ENCODE measurements at regions not wholly inside any gene's neighbourhood (a gene's known extent, or its start where the extent isn't known, plus 50 kb on each side); places are given as distances from the start of the nearest gene placed in this dataset.

GRCh38 chr2:88253997-88254396, 83.9 kb downstream of the THNSL2 start:
- H3K9ac ChIP-seq (ENCODE audit: low read length) = no peak overlapping the region
- H3K9me2 ChIP-seq (ENCODE audit: low read depth, low read length) = no peaks in the 10 kb centered on the region
- no peak overlapping the region for H2AFZ ChIP-seq (ENCODE audit: low read length)
- no peaks in the 10 kb centered on the region for H3K4me1 ChIP-seq (ENCODE audit: insufficient read depth, low read length, severe bottlenecking)
- H3K36me3 ChIP-seq (ENCODE audit: insufficient read depth, low read length) = no peaks in the 10 kb centered on the region
- no peaks in the 10 kb centered on the region for H3K27me3 ChIP-seq (ENCODE audit: insufficient read depth, low read length)
- no peak overlapping the region for H3K4me2 ChIP-seq (ENCODE audit: low read length)
- H3K4me3 ChIP-seq (ENCODE audit: low read depth, low read length, poor library complexity, severe bottlenecking) = no peak overlapping the region
- no peaks in the 10 kb centered on the region for H3K9me3 ChIP-seq (ENCODE audit: low read length)
- H3K79me2 ChIP-seq (ENCODE audit: insufficient read depth, low read length) = no peaks in the 10 kb centered on the region
- TF ChIP-seq EZH2 (IDR thresholded peaks at IDR 0.05; ENCODE audit: borderline replicate concordance, low read length) (no peak), CTCF (IDR thresholded peaks at IDR 0.05; ENCODE audit: low read length) (no peak)
- H3F3A ChIP-seq (ENCODE audit: insufficient read depth, low read length) = no peaks in the 10 kb centered on the region
- no peaks in the 10 kb centered on the region for H4K20me1 ChIP-seq (ENCODE audit: insufficient read depth, low read length)
- H3K27ac ChIP-seq (ENCODE audit: low read depth, low read length, poor library complexity, severe bottlenecking) = no peak overlapping the region

- H3K9me2 ChIP-seq (ENCODE audit: low read depth, low read length) = no peaks in the 10 kb centered on the region
- H3K27me3 ChIP-seq (ENCODE audit: insufficient read depth, low read length) = no peaks in the 10 kb centered on the region
- no peak overlapping the region for H3K4me2 ChIP-seq (ENCODE audit: low read length)
- H3K9ac ChIP-seq (ENCODE audit: low read length) = no peak overlapping the region
- H3K36me3 ChIP-seq (ENCODE audit: insufficient read depth, low read length) = no peaks in the 10 kb centered on the region
- H3F3A ChIP-seq (ENCODE audit: insufficient read depth, low read length) = no peaks in the 10 kb centered on the region
- H4K20me1 ChIP-seq (ENCODE audit: insufficient read depth, low read length) = no peaks in the 10 kb centered on the region
- H3K4me3 ChIP-seq (ENCODE audit: low read depth, low read length, poor library complexity, severe bottlenecking) = no peak overlapping the region
- no peaks in the 10 kb centered on the region for H3K4me1 ChIP-seq (ENCODE audit: insufficient read depth, low read length, severe bottlenecking)
- H3K9me3 ChIP-seq (ENCODE audit: low read length) = no peaks in the 10 kb centered on the region
- no peak overlapping the region for H3K27ac ChIP-seq (ENCODE audit: low read depth, low read length, poor library complexity, severe bottlenecking)
- no peaks in the 10 kb centered on the region for H3K79me2 ChIP-seq (ENCODE audit: insufficient read depth, low read length)
- TF ChIP-seq CTCF (IDR thresholded peaks at IDR 0.05; ENCODE audit: low read length) (no peak), EZH2 (IDR thresholded peaks at IDR 0.05; ENCODE audit: borderline replicate concordance, low read length) (no peak)
- no peak overlapping the region for H2AFZ ChIP-seq (ENCODE audit: low read length)
These were observed 83.2 kb downstream of the THNSL2 start for GRCh38 chr2:88253375-88253774.

GRCh38 chr2:88252646-88253045, 82.5 kb downstream of the THNSL2 start:
- H3K4me3 ChIP-seq (ENCODE audit: low read depth, low read length, poor library complexity, severe bottlenecking) = no peak overlapping the region
- no peaks in the 10 kb centered on the region for H3K9me2 ChIP-seq (ENCODE audit: low read depth, low read length)
- H3K27ac ChIP-seq (ENCODE audit: low read depth, low read length, poor library complexity, severe bottlenecking) = no peak overlapping the region
- H3K9ac ChIP-seq (ENCODE audit: low read length) = no peak overlapping the region
- H3K4me1 ChIP-seq (ENCODE audit: insufficient read depth, low read length, severe bottlenecking) = no peaks in the 10 kb centered on the region
- H3F3A ChIP-seq (ENCODE audit: insufficient read depth, low read length) = no peaks in the 10 kb centered on the region
- no peak overlapping the region for H2AFZ ChIP-seq (ENCODE audit: low read length)
- H3K36me3 ChIP-seq (ENCODE audit: insufficient read depth, low read length) = no peaks in the 10 kb centered on the region
- no peaks in the 10 kb centered on the region for H3K27me3 ChIP-seq (ENCODE audit: insufficient read depth, low read length)
- no peak for TF ChIP-seq EZH2 (IDR thresholded peaks at IDR 0.05; ENCODE audit: borderline replicate concordance, low read length)
- TF ChIP-seq CTCF (IDR thresholded peaks at IDR 0.05; ENCODE audit: low read length) = no peak
- H3K9me3 ChIP-seq (ENCODE audit: low read length) = no peaks in the 10 kb centered on the region
- H3K79me2 ChIP-seq (ENCODE audit: insufficient read depth, low read length) = no peaks in the 10 kb centered on the region
- H4K20me1 ChIP-seq (ENCODE audit: insufficient read depth, low read length) = no peaks in the 10 kb centered on the region
- H3K4me2 ChIP-seq (ENCODE audit: low read length) = no peak overlapping the region
